ENCODE measurements at regions not wholly inside any gene's neighbourhood (a gene's known extent, or its start where the extent isn't known, plus 50 kb on each side); places are given as distances from the start of the nearest gene placed in this dataset.

DNA sequence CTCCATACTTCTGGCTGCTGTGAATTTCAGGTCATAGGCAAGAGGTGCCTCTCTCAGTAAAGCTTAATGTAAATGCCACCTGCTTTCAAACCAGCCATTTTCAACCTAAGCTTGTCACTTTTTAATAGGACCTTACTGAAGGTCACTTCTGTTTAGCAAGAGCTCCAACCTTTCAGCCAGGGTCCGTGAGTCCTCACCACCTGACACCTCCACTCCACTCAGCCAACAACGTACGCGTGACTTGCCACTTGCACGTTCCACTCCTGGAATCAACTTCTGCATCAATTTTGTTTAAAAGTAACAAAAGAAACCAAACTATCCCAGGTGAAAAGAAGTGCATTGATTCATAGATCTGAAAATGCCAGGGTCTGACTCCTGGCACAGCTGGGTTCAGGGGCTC is 114.4 kb downstream of the TRIM29 start:
- no peaks in the 10 kb centered on the region for H3K4me1 ChIP-seq (replicated peaks in 1 of 2; ENCODE audit: control insufficient read depth in 2 of 2, insufficient read depth in 2 of 2, low read length in 2 of 2)
- BruUV-seq (replicated peaks): no TSS peak
- H4K20me1 ChIP-seq (replicated peaks; ENCODE audit: control insufficient read depth, insufficient read depth, low read length): no peaks in the 10 kb centered on the region
- DNase-seq (ENCODE audit: extremely low read depth in 1 of 4, low spot score in 3 of 4): no peak
- no peak overlapping the region for H2AFZ ChIP-seq (ENCODE audit: low read depth, low read length)
- FAIRE-seq: no peak
- no peak overlapping the region for H3K4me2 ChIP-seq (ENCODE audit: insufficient read depth, low read length)
- H3K9me1 ChIP-seq (ENCODE audit: control insufficient read depth, insufficient read depth, low read length): no peaks in the 10 kb centered on the region
- POLR2A ChIA-PET: interaction anchor here (0.8 kb wide), 1 partner anchor 12 kb away, joined by 3 read pairs; no protein-coding TSS in a partner anchor
- in situ Hi-C loops (cut with MboI) (no loop called here), intact Hi-C loops (cut with micrococcal nuclease) (no loop called here)
- H3K36me3 ChIP-seq (ENCODE audit: control insufficient read depth, insufficient read depth, low read length): no peaks in the 10 kb centered on the region
- CTCF ChIA-PET (ENCODE audit: low intra/inter-chr PET ratio): no interaction called here
- WGBS (ENCODE audit: insufficient coverage, low coverage, missing lambda C conversion rate): 0% methylated on average over 5 of the region's 5 CpGs
- peaks cover 0 to 24% of the 10 kb centered on the region in 2 experiments; a peak in 3 of 5 replicates for H3K27me3 ChIP-seq (ENCODE audit: control insufficient read depth in 2 of 2, insufficient read depth in 2 of 2, low read length in 2 of 2)
- H3K9ac ChIP-seq (ENCODE audit: insufficient read depth in 1 of 2, low read depth in 2 of 2, low read length in 2 of 2): no peak overlapping the region
- H3K9me3 ChIP-seq (replicated peaks; ENCODE audit: control insufficient read depth, insufficient read depth, low read depth, low read length): no peaks in the 10 kb centered on the region
- ATAC-seq: no peak
- no peak overlapping the region for H3K27ac ChIP-seq (ENCODE audit: extremely low read depth, low read depth, low read length)
- H3K79me2 ChIP-seq (ENCODE audit: control insufficient read depth, insufficient read depth, low read length): no peaks in the 10 kb centered on the region
- H3K4me3 ChIP-seq: no peak overlapping the region
- TF ChIP-seq ZNF76 (CRISPR knock-in tag; IDR thresholded peaks at IDR 0.05; ENCODE audit: borderline replicate concordance) (no peak), CREM (IDR thresholded peaks at IDR 0.05; ENCODE audit: low read depth) (no peak), BMI1 (IDR thresholded peaks at IDR 0.05; ENCODE audit: low read length) (no peak), ZNF212 (CRISPR knock-in tag; IDR thresholded peaks at IDR 0.05) (no peak), FOXA1 (IDR thresholded peaks at IDR 0.05; ENCODE audit: borderline replicate concordance) (no peak), SREBF1 (IDR thresholded peaks at IDR 0.05; ENCODE audit: borderline replicate concordance, low read depth, low read length) (no peak), CHD1 (IDR thresholded peaks at IDR 0.05; ENCODE audit: low read length) (no peak), SUPT5H (IDR thresholded peaks at IDR 0.05) (no peak), POLR2G (IDR thresholded peaks at IDR 0.05; ENCODE audit: low read depth, low read length) (no peak), MEF2A (IDR thresholded peaks at IDR 0.05; ENCODE audit: control insufficient read depth, low read depth, low read length) (no peak), GABPA (tag; conservative IDR thresholded peaks at IDR 0.05; ENCODE audit: low read depth) (no peak), POLR3G (IDR thresholded peaks at IDR 0.05; ENCODE audit: extremely low read depth, insufficient read length, insufficient replicate concordance) (no peak), HNRNPH1 (optimal IDR thresholded peaks at IDR 0.05; ENCODE audit: low read depth, low read length) (no peak)
- TF ChIP-seq, protein P1, sequence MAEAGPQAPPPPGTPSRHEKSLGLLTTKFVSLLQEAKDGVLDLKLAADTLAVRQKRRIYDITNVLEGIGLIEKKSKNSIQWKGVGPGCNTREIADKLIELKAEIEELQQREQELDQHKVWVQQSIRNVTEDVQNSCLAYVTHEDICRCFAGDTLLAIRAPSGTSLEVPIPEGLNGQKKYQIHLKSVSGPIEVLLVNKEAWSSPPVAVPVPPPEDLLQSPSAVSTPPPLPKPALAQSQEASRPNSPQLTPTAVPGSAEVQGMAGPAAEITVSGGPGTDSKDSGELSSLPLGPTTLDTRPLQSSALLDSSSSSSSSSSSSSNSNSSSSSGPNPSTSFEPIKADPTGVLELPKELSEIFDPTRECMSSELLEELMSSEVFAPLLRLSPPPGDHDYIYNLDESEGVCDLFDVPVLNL (CRISPR knock-in tag; IDR thresholded peaks at IDR 0.05; ENCODE audit: low read depth): no peak
- TF ChIP-seq, protein P2, sequence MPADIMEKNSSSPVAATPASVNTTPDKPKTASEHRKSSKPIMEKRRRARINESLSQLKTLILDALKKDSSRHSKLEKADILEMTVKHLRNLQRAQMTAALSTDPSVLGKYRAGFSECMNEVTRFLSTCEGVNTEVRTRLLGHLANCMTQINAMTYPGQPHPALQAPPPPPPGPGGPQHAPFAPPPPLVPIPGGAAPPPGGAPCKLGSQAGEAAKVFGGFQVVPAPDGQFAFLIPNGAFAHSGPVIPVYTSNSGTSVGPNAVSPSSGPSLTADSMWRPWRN (IDR thresholded peaks at IDR 0.05; ENCODE audit: low read depth): no peak
- TF ChIP-seq, protein P3, sequence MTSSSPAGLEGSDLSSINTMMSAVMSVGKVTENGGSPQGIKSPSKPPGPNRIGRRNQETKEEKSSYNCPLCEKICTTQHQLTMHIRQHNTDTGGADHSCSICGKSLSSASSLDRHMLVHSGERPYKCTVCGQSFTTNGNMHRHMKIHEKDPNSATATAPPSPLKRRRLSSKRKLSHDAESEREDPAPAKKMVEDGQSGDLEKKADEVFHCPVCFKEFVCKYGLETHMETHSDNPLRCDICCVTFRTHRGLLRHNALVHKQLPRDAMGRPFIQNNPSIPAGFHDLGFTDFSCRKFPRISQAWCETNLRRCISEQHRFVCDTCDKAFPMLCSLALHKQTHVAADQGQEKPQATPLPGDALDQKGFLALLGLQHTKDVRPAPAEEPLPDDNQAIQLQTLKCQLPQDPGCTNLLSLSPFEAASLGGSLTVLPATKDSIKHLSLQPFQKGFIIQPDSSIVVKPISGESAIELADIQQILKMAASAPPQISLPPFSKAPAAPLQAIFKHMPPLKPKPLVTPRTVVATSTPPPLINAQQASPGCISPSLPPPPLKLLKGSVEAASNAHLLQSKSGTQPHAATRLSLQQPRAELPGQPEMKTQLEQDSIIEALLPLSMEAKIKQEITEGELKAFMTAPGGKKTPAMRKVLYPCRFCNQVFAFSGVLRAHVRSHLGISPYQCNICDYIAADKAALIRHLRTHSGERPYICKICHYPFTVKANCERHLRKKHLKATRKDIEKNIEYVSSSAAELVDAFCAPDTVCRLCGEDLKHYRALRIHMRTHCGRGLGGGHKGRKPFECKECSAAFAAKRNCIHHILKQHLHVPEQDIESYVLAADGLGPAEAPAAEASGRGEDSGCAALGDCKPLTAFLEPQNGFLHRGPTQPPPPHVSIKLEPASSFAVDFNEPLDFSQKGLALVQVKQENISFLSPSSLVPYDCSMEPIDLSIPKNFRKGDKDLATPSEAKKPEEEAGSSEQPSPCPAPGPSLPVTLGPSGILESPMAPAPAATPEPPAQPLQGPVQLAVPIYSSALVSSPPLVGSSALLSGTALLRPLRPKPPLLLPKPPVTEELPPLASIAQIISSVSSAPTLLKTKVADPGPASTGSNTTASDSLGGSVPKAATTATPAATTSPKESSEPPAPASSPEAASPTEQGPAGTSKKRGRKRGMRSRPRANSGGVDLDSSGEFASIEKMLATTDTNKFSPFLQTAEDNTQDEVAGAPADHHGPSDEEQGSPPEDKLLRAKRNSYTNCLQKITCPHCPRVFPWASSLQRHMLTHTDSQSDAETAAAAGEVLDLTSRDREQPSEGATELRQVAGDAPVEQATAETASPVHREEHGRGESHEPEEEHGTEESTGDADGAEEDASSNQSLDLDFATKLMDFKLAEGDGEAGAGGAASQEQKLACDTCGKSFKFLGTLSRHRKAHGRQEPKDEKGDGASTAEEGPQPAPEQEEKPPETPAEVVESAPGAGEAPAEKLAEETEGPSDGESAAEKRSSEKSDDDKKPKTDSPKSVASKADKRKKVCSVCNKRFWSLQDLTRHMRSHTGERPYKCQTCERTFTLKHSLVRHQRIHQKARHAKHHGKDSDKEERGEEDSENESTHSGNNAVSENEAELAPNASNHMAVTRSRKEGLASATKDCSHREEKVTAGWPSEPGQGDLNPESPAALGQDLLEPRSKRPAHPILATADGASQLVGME (CRISPR knock-in tag; IDR thresholded peaks at IDR 0.05): no peak

Measured in K562 (cell line).